Stimulated activated CD8-positive, alpha-beta memory T cell treated with anti-CD3 and anti-CD28 coated beads, Interleukin-12 subunit alpha, Interleukin-12 subunit beta, amount 100 ng/mL, for 4 hours (primary cell): ENCODE measurements at regions not wholly inside any gene's neighbourhood (a gene's known extent, or its start where the extent isn't known, plus 50 kb on each side); places are given as distances from the start of the nearest gene placed in this dataset.
"Not testable (repeated sequence)": the region's sequence is repeated elsewhere in the genome, so short reads cannot be mapped to it uniquely, and the experiment has no call there.

Experiments used
- DNase-seq: peaks from one replicate; pipeline ENCODE4 v3.0.0-alpha.2; 2020; ENCODE audit warnings: low read depth

GRCh38 chr21:27885296-27885711, 918.4 kb upstream of the ADAMTS5 start:
- DNase-seq, result no peak

- not testable (repeated sequence) for DNase-seq
These were observed 914.4 kb upstream of the ADAMTS5 start for GRCh38 chr21:27881331-27881730.

- DNase-seq, result not testable (repeated sequence)
These were observed 905.5 kb upstream of the ADAMTS5 start for GRCh38 chr21:27872411-27872810.

- not testable (repeated sequence) for DNase-seq
These were observed 903.9 kb upstream of the ADAMTS5 start for GRCh38 chr21:27870755-27871154.

GRCh38 chr21:27860314-27860955, 893.5 kb upstream of the ADAMTS5 start:
- not testable (repeated sequence) for DNase-seq

- DNase-seq, result not testable (repeated sequence)
These were observed 891.4 kb upstream of the ADAMTS5 start for GRCh38 chr21:27858053-27858825.

- DNase-seq, result not testable (repeated sequence)
These were observed 890.1 kb upstream of the ADAMTS5 start for GRCh38 chr21:27856988-27857387.

- DNase-seq, result no peak
These were observed 874.3 kb upstream of the ADAMTS5 start for GRCh38 chr21:27841084-27841672.

GRCh38 chr21:27840262-27840661, 873.4 kb upstream of the ADAMTS5 start:
- no peak for DNase-seq

GRCh38 chr21:27839512-27840115, 872.7 kb upstream of the ADAMTS5 start:
- DNase-seq, result no peak

- no peak for DNase-seq
These were observed 871.7 kb upstream of the ADAMTS5 start for GRCh38 chr21:27838573-27838972.

- no peak for DNase-seq
These were observed 871.0 kb upstream of the ADAMTS5 start for GRCh38 chr21:27837936-27838335.

- DNase-seq, result no peak
These were observed 866.4 kb upstream of the ADAMTS5 start for GRCh38 chr21:27833298-27833697.

- no peak for DNase-seq
These were observed 865.1 kb upstream of the ADAMTS5 start for GRCh38 chr21:27831816-27832569.

- DNase-seq, result no peak
These were observed 864.3 kb upstream of the ADAMTS5 start for GRCh38 chr21:27831177-27831576.

- DNase-seq, result no peak
These were observed 861.1 kb upstream of the ADAMTS5 start for GRCh38 chr21:27827972-27828371.

- DNase-seq, result no peak
These were observed 858.1 kb upstream of the ADAMTS5 start for GRCh38 chr21:27825035-27825434.

GRCh38 chr21:27823652-27824201, 856.8 kb upstream of the ADAMTS5 start:
- DNase-seq, result no peak

- DNase-seq, result no peak
These were observed 853.5 kb upstream of the ADAMTS5 start for GRCh38 chr21:27820342-27820741.

GRCh38 chr21:27819299-27819698, 852.4 kb upstream of the ADAMTS5 start:
- DNase-seq, result no peak

- no peak for DNase-seq
These were observed 852.0 kb upstream of the ADAMTS5 start for GRCh38 chr21:27818847-27819246.
